RPMI7951 (cell line): ENCODE measurements at regions not wholly inside any gene's neighbourhood (a gene's known extent, or its start where the extent isn't known, plus 50 kb on each side); places are given as distances from the start of the nearest gene placed in this dataset.
A peak's percentile ranks its signal among the peaks of the same experiment; 100 is the strongest.
"Not testable (repeated sequence)": the region's sequence is repeated elsewhere in the genome, so short reads cannot be mapped to it uniquely, and the experiment has no call there.

Source experiments
- DNase-seq: peaks from one replicate; pipeline ENCODE4 v3.0.0-alpha.2; 2012; ENCODE audit warnings: low read depth

DNA sequence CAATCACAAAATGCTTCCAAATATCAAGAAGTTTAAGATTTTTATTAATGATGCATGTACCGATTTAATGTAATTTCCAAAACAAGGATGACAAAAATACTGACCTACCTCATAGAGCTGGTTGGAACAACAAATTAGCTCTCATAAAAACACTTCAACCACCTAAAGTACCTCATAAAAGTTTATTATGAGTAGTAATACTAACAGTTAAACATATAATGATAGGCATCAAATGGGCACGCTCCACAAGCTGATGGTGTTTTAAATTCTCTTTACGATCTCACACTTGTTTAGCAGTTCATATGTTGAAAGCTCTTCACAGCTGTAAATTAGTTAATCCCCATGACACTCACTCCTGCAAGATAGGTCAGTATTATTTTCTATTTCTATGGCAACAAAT is 150.0 kb upstream of the KIF2A start:
- DNase-seq: no peak

DNA sequence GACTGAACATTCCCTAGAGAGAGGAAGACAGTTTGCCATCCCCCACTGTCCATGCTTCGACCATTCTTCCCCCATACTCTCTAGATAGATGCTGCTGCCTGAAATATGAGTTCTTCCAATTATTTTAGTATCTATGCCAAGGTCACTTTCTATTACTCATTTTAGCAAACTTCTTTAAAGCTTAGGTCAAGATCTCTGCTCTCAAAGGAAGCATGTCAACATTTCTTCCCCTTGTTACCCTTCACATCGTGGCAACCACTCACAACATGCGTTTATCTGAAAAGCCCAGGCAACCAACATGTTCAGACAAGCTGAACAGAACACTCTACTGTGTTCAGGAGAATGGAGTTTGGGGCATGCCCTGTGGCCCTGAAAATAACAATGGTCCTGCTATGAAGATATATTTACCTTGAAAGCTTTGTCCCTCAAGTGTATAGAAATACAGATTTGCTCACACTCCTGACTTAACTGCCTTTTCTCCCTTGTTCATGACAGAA is 138.4 kb upstream of the KIF2A start:
- DNase-seq: no peak

DNA sequence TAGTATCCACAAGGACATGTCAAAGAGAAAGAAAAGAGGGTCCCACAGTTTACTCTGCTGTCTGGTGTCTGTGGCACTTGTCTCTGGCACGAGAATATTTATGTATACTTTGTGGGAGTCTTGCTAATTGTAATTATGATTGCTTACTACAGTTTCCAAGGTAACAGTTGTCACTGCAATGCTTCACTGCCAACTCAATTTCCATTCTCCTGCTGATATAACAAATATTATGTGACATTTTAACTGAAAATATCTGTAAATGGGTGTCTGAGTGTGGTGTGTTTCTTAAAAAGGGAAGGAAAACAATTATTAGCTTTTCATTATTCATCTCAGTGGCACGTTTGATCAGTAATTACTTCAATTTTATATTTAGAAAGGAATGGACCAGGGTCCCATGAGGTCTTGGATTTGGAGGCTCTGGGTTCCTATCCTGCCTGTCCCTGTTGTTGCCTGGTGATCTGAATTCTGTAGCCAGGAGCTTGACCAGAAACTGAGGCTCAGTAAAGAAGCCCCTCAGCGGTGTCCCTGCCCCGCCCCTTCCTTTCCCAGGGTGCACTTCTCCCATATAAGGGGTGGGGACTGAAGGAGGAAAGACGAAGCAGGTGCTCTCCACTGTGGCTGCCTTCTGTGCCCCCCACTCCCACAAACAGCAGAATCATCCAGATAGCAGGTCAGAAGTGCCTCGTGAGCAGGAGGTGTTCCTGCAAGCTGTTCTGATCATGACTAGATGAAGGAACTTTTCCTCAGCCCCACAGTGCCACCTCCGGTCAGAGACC is 137.3 kb upstream of the KIF2A start:
- no peak for DNase-seq

- DNase-seq: peak; percentile 2
These were observed 127.7 kb upstream of the KIF2A start for GRCh38 chr5:62178258-62178657.

DNA sequence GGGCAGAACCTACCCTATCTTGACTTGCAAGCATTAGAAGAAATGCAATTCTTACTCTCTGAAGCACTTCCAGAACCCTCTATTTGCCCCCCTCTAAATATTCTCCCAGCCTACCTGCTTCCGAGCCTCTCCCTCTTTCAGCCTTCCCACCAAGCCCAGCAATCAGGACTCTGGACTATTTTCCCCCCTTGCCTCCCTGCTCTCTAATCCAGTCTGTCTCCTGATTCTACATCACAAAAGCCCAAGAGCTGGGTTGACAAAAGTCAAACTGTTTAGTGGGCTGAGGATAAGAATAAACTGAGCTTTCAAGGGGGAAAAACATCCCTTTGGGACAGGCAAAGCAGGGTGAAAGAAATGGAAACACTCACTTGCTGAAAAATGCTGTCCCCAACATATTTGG is 123.2 kb upstream of the KIF2A start:
- no peak for DNase-seq

- DNase-seq: no peak
These were observed 122.3 kb upstream of the KIF2A start for GRCh38 chr5:62183727-62184126.

DNA sequence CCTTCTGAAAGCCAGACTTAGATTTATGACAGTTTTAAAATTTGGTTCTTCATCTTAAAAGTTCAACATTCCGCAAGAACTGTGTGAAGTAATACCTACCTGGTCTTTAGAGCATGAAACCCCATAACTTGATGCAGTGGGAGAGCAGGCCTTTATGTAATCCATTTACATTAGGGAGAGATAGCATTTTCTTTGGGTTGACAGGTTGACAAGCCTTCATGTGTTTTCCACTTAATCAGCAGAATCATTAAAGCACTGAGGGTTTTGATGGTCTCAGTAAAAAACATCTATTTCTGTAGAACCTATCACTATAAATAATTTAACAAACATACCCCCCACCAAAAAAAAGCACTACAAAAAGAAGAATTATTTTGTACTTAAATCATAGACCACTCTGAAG is 121.6 kb upstream of the KIF2A start:
- no peak for DNase-seq

DNA sequence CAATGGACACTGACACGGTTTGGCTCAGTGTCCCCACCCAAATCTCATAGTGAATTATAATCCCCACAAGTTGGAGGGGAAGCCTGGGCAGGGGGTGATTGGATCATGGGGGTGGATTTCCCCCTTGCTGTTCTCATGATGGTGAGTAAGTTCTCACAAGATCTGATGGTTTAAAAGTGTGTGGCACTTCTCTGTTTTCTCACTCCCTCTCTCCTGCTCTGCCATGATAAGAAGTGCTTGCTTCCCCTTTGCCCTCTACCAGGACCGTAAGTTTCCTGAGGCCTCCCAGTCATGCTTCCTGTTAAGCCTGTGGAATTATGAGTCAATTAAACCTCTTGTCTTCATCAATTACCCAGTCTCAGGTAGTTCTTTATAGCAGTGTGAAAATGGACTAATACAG is 115.8 kb upstream of the KIF2A start:
- no peak for DNase-seq

DNA sequence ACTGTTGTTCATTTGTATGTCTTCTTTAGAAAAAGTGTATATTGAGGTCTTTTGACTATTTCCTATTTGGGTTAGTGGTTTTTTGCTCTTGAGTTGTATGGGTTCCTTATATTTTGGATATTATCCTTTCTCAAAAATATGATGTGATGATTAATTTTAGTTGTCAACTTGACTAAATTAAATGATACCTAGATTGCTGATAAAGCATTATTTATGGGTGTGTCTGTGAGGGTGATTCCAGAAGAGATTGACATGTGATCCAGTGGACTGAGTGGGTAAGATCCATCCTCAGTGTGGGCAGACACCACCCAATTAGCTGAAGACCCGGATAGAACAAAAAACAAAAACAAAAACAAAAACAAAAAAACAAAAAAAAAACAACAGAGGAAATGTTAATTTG is 115.1 kb upstream of the KIF2A start:
- DNase-seq: no peak

DNA sequence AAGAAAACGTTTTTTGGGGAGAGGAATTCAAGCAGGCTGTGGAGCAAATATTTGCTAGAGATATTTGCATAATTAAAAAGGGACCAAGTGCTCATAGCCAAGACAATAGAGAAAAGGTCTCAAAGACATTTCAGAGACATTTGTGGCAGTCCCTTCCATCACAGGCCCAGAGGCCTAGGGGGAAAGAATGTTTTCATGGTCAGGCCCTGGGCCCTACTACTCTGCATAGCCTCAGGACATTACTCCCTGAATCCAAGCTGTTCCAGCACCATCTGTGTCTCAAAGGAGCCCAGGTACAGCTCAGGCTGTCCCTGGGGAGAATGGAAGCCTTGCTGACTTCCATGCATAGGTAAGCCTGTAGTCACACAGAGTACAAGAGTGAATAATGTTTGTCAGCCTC is 113.0 kb upstream of the KIF2A start:
- DNase-seq: no peak

DNA sequence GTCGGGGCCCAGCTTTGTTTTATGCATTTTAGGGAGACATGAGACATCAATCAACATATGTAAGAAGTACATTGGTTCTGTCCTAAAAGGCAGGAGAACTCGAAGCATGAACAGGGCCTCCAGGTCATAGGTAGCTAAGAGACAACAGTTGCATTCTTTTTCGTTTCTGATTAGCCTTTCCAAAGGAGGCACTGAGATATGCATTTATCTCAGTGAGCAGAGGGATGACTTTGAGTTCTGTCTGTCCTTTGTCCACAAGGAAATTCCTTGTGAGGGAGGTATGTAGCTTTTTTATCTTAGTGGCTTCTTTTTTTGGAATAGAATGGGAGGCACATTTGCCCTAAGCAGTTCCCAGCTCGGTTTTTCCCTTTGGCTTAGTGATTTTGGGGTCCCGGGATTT is 109.5 kb upstream of the KIF2A start:
- not testable (repeated sequence) for DNase-seq

DNA sequence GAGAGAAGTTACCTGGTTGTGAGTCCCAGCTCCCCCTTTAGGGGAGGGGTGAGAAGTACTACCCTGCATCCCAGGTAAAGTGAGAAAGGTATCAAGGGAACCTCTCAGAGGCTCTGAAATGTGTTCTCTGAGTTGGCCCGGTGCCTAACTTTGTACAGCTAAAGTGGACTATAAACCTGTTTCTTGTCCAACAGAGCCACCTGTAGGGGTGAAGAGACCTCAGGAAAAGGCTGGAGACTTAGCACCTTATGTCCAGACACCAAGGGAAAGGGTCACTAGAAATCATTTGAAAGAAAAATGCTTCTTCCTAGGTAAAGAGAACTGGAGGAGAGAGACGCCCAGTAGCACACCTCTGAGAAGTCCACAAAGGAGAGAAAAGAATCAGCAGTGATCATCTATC is 108.3 kb upstream of the KIF2A start:
- no peak for DNase-seq

GRCh38 chr5:62198421-62198820 is 107.6 kb upstream of the KIF2A start:
- no peak for DNase-seq

GRCh38 chr5:62199792-62200716 is 106.0 kb upstream of the KIF2A start:
- no peak for DNase-seq

DNA sequence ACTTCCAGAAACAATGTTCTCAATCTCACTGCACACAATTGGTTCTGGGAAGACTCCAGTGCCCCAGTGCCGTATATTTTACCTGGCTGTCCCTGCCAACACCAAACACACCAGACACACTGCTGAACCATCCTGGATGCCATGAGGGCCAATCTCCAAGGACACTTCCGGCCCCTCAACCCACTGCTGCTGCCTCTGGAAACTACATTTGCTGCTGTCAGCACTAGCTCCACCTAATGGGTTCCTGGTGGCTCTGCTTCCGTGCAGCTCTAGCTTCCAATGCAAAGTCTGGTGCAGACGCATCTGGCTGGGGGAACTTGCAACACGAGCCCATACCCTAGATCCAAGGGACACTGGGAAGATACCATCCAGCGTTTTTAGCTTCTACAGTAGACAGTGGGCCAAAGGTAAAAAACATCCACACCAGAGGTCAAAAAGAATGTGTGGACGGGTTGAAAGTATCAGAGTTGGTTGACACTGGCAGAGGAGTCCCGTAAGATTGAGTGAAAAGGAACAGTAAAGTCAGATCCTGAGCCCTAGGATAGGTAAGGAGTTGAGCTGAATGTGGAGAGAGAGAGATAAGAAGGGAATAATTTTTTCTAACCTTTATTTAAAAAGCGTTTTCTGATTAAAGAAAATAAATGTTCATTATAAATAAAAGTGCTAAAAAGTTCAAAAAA is 99.7 kb upstream of the KIF2A start:
- DNase-seq: peak; percentile 35

DNA sequence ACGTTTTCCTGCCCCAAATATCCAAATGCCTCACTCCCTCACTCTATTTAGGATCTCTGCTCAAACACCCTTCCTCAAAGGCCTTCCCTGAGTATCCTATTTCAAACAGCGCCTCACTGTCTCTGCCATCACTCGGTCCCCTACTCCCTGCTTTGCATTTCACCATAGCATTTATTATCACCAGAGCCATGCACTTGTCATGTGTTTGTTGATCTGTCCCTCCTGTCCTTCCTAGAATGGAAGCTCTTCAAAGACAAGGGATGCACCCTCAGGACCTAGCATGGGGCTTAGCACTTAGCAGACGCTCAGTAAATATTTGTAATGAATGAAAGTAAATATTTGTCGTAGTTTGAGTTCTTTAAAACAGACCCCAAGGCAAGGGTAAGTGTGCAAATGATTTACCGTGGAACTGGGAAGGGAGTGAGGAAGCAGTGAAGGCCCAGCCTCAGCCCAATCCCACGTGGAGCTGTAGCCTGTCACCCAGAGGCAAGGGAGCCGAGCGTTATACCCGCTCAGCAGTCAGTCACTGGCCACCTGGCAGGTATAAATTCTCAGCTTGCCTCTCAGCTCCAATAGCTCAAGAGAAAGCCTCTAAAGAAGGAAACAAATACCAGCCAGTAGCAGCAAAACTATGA is 97.7 kb upstream of the KIF2A start:
- no peak for DNase-seq

- DNase-seq: no peak
These were observed 94.6 kb upstream of the KIF2A start for GRCh38 chr5:62211405-62211804.

- DNase-seq: no peak
These were observed 93.4 kb upstream of the KIF2A start for GRCh38 chr5:62212648-62213047.

DNA sequence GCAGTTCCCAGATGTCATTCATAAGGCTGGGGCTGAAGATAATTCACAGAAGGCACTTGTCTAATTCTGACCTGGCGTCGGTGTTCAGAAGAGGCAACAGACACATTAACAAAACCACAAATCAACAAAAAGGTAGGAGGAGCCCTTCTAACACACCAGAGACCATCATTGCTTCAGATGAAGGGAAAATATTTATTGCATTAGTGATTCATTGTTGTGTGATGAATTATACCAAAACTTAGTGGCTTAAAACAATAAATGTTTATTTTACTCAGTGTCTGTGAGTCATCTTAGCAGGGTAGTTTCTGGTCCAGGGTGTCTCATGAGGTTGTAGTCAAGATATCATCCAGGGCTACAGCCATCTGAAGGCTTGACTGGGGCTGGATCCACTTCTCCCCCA is 91.3 kb upstream of the KIF2A start:
- DNase-seq: peak; percentile 1

DNA sequence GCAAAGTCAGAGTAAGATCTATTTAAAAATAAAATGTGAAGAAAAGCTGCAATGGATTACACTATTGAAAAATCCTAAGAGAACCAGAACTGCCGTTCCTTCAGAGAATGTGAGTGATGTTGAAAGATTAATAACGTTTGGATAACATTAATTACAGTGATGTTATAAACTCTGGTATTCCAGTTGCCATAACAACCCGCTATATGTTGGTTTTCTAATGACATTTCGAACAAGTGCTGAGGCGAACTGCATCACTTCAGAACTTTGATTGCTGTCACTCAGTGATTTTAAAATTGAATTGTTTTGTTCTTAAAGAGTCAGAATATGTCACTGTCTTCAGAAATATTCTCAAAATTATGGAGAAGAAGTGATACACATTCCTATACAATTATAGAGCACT is 89.4 kb upstream of the KIF2A start:
- not testable (repeated sequence) for DNase-seq

GRCh38 chr5:62217095-62217494 is 88.9 kb upstream of the KIF2A start:
- DNase-seq: not testable (repeated sequence)

- DNase-seq: not testable (repeated sequence)
These were observed 87.1 kb upstream of the KIF2A start for GRCh38 chr5:62218860-62219259.
